ENCODE measurements at regions not wholly inside any gene's neighbourhood (a gene's known extent, or its start where the extent isn't known, plus 50 kb on each side); places are given as distances from the start of the nearest gene placed in this dataset.

DNA sequence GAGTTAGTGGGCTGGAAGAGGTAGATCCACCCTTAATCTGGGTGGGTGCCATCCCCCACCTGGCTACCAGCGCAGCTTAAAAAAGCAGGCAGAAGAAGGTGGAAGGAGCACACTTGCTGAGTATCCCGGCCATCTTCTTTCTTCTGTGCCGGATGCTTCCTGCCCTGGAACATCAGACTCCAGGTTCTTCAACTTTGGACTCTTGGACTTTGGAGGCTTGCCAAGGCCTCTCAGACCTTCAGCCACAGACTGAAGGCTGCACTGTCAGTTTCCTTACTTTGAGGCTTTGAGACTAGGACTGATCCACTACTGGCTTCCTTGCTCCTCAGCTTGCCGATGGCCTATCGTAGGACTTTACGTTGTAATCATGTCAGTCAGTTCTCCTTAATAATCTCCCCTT is 127.6 kb upstream of the GPC6 start:
- Histone ChIP-seq H3K36me3 (replicated peaks; ENCODE audit: insufficient read depth, low read length) (no peaks in the 10 kb centered on the region), H3K4me3 (ENCODE audit: low read length) (no peak overlapping the region), H2AFZ (ENCODE audit: low read length) (no peak overlapping the region), H3F3A (ENCODE audit: insufficient read depth, low read length) (no peaks in the 10 kb centered on the region), H3K27me3 (replicated peaks; ENCODE audit: insufficient read depth, low read length) (no peaks in the 10 kb centered on the region), H3K9me2 (replicated peaks; ENCODE audit: insufficient read depth, low read length) (no peaks in the 10 kb centered on the region), H3K79me2 (ENCODE audit: low read length) (no peaks in the 10 kb centered on the region), H3K4me1 (ENCODE audit: low read length) (no peaks in the 10 kb centered on the region), H3K27ac (ENCODE audit: low read length) (no peak overlapping the region), H3K9me3 (replicated peaks; ENCODE audit: insufficient read depth, low read length) (no peaks in the 10 kb centered on the region), H4K20me1 (ENCODE audit: insufficient read depth, low read length) (no peaks in the 10 kb centered on the region), H3K4me2 (ENCODE audit: low read depth, low read length) (no peak overlapping the region), H3K9ac (ENCODE audit: low read length) (no peak overlapping the region)
- no peak for DNase-seq
- no peak for TF ChIP-seq EZH2 (optimal IDR thresholded peaks at IDR 0.05; ENCODE audit: low read depth, low read length)

DNA sequence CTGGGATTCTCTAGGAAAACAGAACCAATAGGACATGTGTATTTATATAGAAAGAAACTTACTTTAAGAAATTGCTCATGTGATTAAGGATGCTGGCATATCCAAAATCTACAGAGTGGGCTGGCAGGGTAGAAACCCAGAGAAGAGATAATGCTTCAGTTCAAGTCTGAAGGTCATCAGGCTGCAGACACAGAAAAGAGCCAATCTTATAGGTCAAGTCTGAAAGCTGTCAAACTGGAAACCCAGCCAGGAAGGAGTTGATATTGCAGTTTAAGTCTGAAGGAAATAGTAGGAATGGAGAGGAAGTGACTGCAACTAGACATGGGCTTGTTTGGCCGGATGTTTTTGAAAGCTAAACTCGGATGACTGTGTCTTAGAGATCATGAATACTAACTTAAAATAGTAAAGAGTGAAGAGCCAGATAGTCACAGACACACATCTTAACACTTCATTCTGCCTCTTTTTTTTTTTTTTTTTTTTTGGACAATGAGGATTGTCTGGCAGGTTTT is 125.3 kb upstream of the GPC6 start:
- no peak overlapping the region for H3K27ac ChIP-seq (ENCODE audit: low read length)
- no peaks in the 10 kb centered on the region for H4K20me1 ChIP-seq (ENCODE audit: insufficient read depth, low read length)
- H3K36me3 ChIP-seq (replicated peaks; ENCODE audit: insufficient read depth, low read length) = no peaks in the 10 kb centered on the region
- H3K4me3 ChIP-seq (ENCODE audit: low read length) = no peak overlapping the region
- no peak overlapping the region for H2AFZ ChIP-seq (ENCODE audit: low read length)
- no peaks in the 10 kb centered on the region for H3K4me1 ChIP-seq (ENCODE audit: low read length)
- H3K27me3 ChIP-seq (replicated peaks; ENCODE audit: insufficient read depth, low read length) = no peaks in the 10 kb centered on the region
- H3K79me2 ChIP-seq (ENCODE audit: low read length) = no peaks in the 10 kb centered on the region
- H3F3A ChIP-seq (ENCODE audit: insufficient read depth, low read length) = no peaks in the 10 kb centered on the region
- H3K9me2 ChIP-seq (replicated peaks; ENCODE audit: insufficient read depth, low read length) = no peaks in the 10 kb centered on the region
- TF ChIP-seq EZH2 (optimal IDR thresholded peaks at IDR 0.05; ENCODE audit: low read depth, low read length) (no peak), EZH2phosphoT487 (IDR thresholded peaks at IDR 0.05; ENCODE audit: low read length) (no peak)
- TF ChIP-seq, protein P1, sequence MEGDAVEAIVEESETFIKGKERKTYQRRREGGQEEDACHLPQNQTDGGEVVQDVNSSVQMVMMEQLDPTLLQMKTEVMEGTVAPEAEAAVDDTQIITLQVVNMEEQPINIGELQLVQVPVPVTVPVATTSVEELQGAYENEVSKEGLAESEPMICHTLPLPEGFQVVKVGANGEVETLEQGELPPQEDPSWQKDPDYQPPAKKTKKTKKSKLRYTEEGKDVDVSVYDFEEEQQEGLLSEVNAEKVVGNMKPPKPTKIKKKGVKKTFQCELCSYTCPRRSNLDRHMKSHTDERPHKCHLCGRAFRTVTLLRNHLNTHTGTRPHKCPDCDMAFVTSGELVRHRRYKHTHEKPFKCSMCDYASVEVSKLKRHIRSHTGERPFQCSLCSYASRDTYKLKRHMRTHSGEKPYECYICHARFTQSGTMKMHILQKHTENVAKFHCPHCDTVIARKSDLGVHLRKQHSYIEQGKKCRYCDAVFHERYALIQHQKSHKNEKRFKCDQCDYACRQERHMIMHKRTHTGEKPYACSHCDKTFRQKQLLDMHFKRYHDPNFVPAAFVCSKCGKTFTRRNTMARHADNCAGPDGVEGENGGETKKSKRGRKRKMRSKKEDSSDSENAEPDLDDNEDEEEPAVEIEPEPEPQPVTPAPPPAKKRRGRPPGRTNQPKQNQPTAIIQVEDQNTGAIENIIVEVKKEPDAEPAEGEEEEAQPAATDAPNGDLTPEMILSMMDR (IDR thresholded peaks at IDR 0.05; ENCODE audit: low read length) = no peak
- no peaks in the 10 kb centered on the region for H3K9me3 ChIP-seq (replicated peaks; ENCODE audit: insufficient read depth, low read length)
- no peak overlapping the region for H3K9ac ChIP-seq (ENCODE audit: low read length)
- DNase-seq = no peak
- no peak overlapping the region for H3K4me2 ChIP-seq (ENCODE audit: low read depth, low read length)

DNA sequence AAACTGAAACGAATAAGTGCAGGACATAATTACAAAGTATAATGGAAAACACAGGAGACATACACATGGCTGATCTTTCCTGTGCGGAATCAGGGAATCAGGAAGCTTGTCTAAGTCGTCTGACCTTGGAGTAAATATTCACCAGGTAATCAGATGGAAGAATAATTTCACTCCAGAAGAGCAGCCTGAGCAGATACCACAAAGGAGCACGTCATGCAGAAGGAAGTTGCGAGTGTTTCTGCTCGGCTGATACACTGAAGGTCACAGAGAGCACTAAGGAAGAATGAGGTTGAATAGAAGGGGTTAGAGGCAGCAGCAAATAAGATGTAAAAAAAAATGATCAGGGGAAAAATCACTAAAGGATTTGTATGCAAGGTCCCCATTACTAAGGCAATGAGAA is 122.3 kb upstream of the GPC6 start:
- no peaks in the 10 kb centered on the region for H3K27me3 ChIP-seq (replicated peaks; ENCODE audit: insufficient read depth, low read length)
- H3F3A ChIP-seq (ENCODE audit: insufficient read depth, low read length) = peaks cover 11% of the 10 kb centered on the region
- H3K27ac ChIP-seq (ENCODE audit: low read length) = no peak overlapping the region

More for the DNA sequence above, 122.3 kb upstream of the GPC6 start:
- no peaks in the 10 kb centered on the region for H3K9me2 ChIP-seq (replicated peaks; ENCODE audit: insufficient read depth, low read length)
- no peak overlapping the region for H2AFZ ChIP-seq (ENCODE audit: low read length)
- H3K79me2 ChIP-seq (ENCODE audit: low read length) = no peaks in the 10 kb centered on the region
- TF ChIP-seq EZH2phosphoT487 (IDR thresholded peaks at IDR 0.05; ENCODE audit: low read length) = no peak
- TF ChIP-seq, protein P1 (IDR thresholded peaks at IDR 0.05; ENCODE audit: low read length) = no peak
- TF ChIP-seq EZH2 (optimal IDR thresholded peaks at IDR 0.05; ENCODE audit: low read depth, low read length) = no peak
- no peaks in the 10 kb centered on the region for H3K36me3 ChIP-seq (replicated peaks; ENCODE audit: insufficient read depth, low read length)
- no peaks in the 10 kb centered on the region for H3K9me3 ChIP-seq (replicated peaks; ENCODE audit: insufficient read depth, low read length)
- H3K9ac ChIP-seq (ENCODE audit: low read length) = no peak overlapping the region
- peaks cover 10% of the 10 kb centered on the region; the same call in 1 of the 2 replicates for H3K4me1 ChIP-seq (ENCODE audit: low read length)
- no peaks in the 10 kb centered on the region for H4K20me1 ChIP-seq (ENCODE audit: insufficient read depth, low read length)
- no peak overlapping the region for H3K4me3 ChIP-seq (ENCODE audit: low read length)
- no peak for DNase-seq
- H3K4me2 ChIP-seq (ENCODE audit: low read depth, low read length) = no peak overlapping the region
